ENCODE measurements at regions not wholly inside any gene's neighbourhood (a gene's known extent, or its start where the extent isn't known, plus 50 kb on each side); places are given as distances from the start of the nearest gene placed in this dataset.

DNA sequence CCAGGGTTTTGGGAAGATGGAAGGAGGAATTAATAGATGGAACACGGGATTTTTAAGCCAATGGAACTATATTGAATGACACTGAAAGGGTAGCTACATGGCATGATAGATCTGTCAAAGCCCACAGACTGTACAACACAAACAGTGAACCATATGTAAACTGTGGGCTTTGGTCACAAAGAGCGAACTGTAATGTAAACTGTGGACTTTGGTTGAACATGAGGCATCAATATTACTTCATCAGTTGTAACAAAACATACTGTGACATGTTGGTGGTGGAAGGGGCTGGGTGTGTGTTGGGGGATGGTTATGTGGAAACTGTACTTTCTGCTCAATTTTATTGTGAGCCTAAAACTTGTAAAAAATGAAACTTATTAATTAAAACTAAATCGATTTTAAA lies 210.6 kb upstream of the HMGA2 start:
- Histone ChIP-seq H3K36me3 (ENCODE audit: low read length) (no peaks in the 10 kb centered on the region), H3K9me3 (ENCODE audit: insufficient read depth, low read length) (no peaks in the 10 kb centered on the region), H3K27me3 (ENCODE audit: low read length) (0 out of 2 replicates have a peak, but pooled peaks cover 3% of the 10 kb centered on the region), H4K20me1 (ENCODE audit: low read depth, low read length) (no peaks in the 10 kb centered on the region), H3K27ac (ENCODE audit: low read depth, low read length) (no peak overlapping the region), H3K4me2 (ENCODE audit: low read depth, low read length, poor library complexity, severe bottlenecking) (no peak overlapping the region), H3F3A (ENCODE audit: insufficient read depth) (no peaks in the 10 kb centered on the region), H2AFZ (ENCODE audit: low read depth, low read length, severe bottlenecking) (no peak overlapping the region), H3K9ac (ENCODE audit: low read length) (no peak overlapping the region), H3K79me2 (ENCODE audit: insufficient read depth, low read length) (no peaks in the 10 kb centered on the region), H3K9me2 (replicated peaks; ENCODE audit: insufficient read depth, low read length) (no peaks in the 10 kb centered on the region), H3K4me3 (ENCODE audit: insufficient read depth, low read length, poor library complexity, severe bottlenecking) (no peak overlapping the region)
- TF ChIP-seq, protein P1, sequence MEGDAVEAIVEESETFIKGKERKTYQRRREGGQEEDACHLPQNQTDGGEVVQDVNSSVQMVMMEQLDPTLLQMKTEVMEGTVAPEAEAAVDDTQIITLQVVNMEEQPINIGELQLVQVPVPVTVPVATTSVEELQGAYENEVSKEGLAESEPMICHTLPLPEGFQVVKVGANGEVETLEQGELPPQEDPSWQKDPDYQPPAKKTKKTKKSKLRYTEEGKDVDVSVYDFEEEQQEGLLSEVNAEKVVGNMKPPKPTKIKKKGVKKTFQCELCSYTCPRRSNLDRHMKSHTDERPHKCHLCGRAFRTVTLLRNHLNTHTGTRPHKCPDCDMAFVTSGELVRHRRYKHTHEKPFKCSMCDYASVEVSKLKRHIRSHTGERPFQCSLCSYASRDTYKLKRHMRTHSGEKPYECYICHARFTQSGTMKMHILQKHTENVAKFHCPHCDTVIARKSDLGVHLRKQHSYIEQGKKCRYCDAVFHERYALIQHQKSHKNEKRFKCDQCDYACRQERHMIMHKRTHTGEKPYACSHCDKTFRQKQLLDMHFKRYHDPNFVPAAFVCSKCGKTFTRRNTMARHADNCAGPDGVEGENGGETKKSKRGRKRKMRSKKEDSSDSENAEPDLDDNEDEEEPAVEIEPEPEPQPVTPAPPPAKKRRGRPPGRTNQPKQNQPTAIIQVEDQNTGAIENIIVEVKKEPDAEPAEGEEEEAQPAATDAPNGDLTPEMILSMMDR (IDR thresholded peaks at IDR 0.05; ENCODE audit: insufficient read depth, low read length, poor library complexity, severe bottlenecking) = no peak

DNA sequence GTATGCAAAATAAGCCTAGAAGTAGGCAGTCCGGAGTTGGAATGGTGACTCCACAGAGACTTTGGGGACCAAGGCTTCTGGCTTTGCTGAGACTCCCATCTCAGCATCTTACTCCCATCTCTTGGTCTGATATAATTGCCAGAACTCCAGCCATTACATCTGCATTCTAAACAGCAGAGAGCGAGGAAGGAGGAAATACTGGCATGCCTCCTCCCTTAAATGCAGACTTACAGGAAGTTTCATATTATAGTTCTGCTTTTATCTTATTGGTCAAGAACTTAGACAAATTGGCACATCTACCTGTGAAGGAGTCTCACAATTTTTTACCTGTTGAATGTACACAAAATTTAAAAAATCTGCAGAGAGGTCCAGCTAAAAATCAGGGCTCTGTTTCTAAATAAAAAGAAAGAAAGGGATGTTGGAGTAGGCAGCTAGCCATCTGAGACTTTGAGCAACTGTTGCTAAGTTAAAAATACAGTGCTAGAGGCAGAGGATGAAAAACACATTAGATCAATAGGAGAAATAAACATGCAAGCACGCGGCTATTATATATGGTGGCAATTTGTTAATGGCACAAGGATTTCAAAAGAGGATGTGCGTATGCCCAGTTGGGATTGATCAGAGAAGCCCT lies 209.9 kb upstream of the HMGA2 start:
- TF ChIP-seq EZH2phosphoT487 (conservative IDR thresholded peaks at IDR 0.05; ENCODE audit: low read length) = no peak
- TF ChIP-seq, protein P1 (IDR thresholded peaks at IDR 0.05; ENCODE audit: insufficient read depth, low read length, poor library complexity, severe bottlenecking) = no peak
- H3K27ac ChIP-seq (ENCODE audit: low read depth, low read length) = no peak overlapping the region
- H3K9me2 ChIP-seq (replicated peaks; ENCODE audit: insufficient read depth, low read length) = no peaks in the 10 kb centered on the region
- no peak overlapping the region for H2AFZ ChIP-seq (ENCODE audit: low read depth, low read length, severe bottlenecking)
- H3K9ac ChIP-seq (ENCODE audit: low read length) = no peak overlapping the region
- 0 out of 2 replicates have a peak, but pooled peaks cover 3% of the 10 kb centered on the region for H3K27me3 ChIP-seq (ENCODE audit: low read length)
- no peaks in the 10 kb centered on the region for H3F3A ChIP-seq (ENCODE audit: insufficient read depth)
- H3K36me3 ChIP-seq (ENCODE audit: low read length) = no peaks in the 10 kb centered on the region
- no peak overlapping the region for H3K4me2 ChIP-seq (ENCODE audit: low read depth, low read length, poor library complexity, severe bottlenecking)
- no peak overlapping the region for H3K4me3 ChIP-seq (ENCODE audit: insufficient read depth, low read length, poor library complexity, severe bottlenecking)
- no peaks in the 10 kb centered on the region for H3K79me2 ChIP-seq (ENCODE audit: insufficient read depth, low read length)
- H3K9me3 ChIP-seq (ENCODE audit: insufficient read depth, low read length) = no peaks in the 10 kb centered on the region
- no peaks in the 10 kb centered on the region for H4K20me1 ChIP-seq (ENCODE audit: low read depth, low read length)

DNA sequence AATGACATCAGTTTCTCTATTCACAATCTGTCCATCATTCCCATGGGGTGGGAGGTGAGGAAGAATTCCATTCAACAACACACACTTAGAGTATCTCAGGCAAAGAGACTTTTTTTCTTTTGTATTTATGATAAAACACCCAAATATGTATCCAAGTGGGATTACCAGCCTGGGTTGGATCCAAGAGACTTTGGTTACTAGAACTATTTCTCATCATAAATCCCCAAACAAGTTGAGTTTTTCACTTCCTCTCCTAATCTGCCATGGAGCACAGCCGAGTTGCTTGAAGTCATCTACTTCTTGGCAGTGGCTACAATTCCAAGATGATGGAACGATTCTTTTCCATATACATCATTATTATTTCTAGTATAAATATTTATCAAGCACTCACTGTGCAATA lies 209.2 kb upstream of the HMGA2 start:
- no peak overlapping the region for H3K4me3 ChIP-seq (ENCODE audit: insufficient read depth, low read length, poor library complexity, severe bottlenecking)
- H3F3A ChIP-seq (ENCODE audit: insufficient read depth) = no peaks in the 10 kb centered on the region
- H3K9me3 ChIP-seq (ENCODE audit: insufficient read depth, low read length) = no peaks in the 10 kb centered on the region
- H2AFZ ChIP-seq (ENCODE audit: low read depth, low read length, severe bottlenecking) = no peak overlapping the region
- TF ChIP-seq EZH2phosphoT487 (conservative IDR thresholded peaks at IDR 0.05; ENCODE audit: low read length) = no peak
- TF ChIP-seq, protein P1 (IDR thresholded peaks at IDR 0.05; ENCODE audit: insufficient read depth, low read length, poor library complexity, severe bottlenecking) = no peak
- no peak overlapping the region for H3K9ac ChIP-seq (ENCODE audit: low read length)
- H3K9me2 ChIP-seq (replicated peaks; ENCODE audit: insufficient read depth, low read length) = no peaks in the 10 kb centered on the region
- H3K27ac ChIP-seq (ENCODE audit: low read depth, low read length) = no peak overlapping the region
- no peak overlapping the region for H3K4me2 ChIP-seq (ENCODE audit: low read depth, low read length, poor library complexity, severe bottlenecking)
- no peaks in the 10 kb centered on the region for H3K36me3 ChIP-seq (ENCODE audit: low read length)
- H3K79me2 ChIP-seq (ENCODE audit: insufficient read depth, low read length) = no peaks in the 10 kb centered on the region
- H4K20me1 ChIP-seq (ENCODE audit: low read depth, low read length) = no peaks in the 10 kb centered on the region
- H3K27me3 ChIP-seq (ENCODE audit: low read length) = 0 out of 2 replicates have a peak, but pooled peaks cover 3% of the 10 kb centered on the region
